Upper lobe of left lung (tissue), 4 donors: ENCODE measurements at regions not wholly inside any gene's neighbourhood (a gene's known extent, or its start where the extent isn't known, plus 50 kb on each side); places are given as distances from the start of the nearest gene placed in this dataset.

ENCODE experiments used
- CTCF ChIP-seq, 6 experiments: fragments of 450-650 bp in 4 of 6; fragments of 200-600 bp in 2 of 6; sonication (generic) in 2 of 6; IDR thresholded peaks; one replicate each; pipeline ENCODE4 v1.5.1; 2016 to 2019; ENCODE audit warnings: antibody characterized with exemption in 6 of 6
- EP300 ChIP-seq, 4 donors: sonication (generic); formaldehyde crosslinking; IDR thresholded peaks; one replicate each; pipeline ENCODE4 v1.5.1; 2017; ENCODE audit warnings: antibody characterized with exemption in 4 of 4, control low read depth in 2 of 4
- POLR2A ChIP-seq, 4 donors: fragments of 450-650 bp; IDR thresholded peaks; one replicate each; pipeline ENCODE4 v1.5.1; 2016 to 2017; ENCODE audit warnings: antibody characterized with exemption in 4 of 4, mild to moderate bottlenecking in 2 of 4
- POLR2AphosphoS5 ChIP-seq, 2 donors: sonication (generic); formaldehyde crosslinking; IDR thresholded peaks; one replicate each; pipeline ENCODE4 v1.5.1; 2017; ENCODE audit warnings: antibody characterized with exemption in 2 of 2

GRCh38 chr6:66913657-66914056 lies 1206.6 kb upstream of the EYS start:
- TF ChIP-seq CTCF (IDR thresholded peaks at IDR 0.05) (no peak), POLR2A (IDR thresholded peaks at IDR 0.05) (no peak), POLR2AphosphoS5 (IDR thresholded peaks at IDR 0.05) (no peak), EP300 (IDR thresholded peaks at IDR 0.05) (no peak)
